Activated CD8-positive, alpha-beta memory T cell treated with anti-CD3 and anti-CD28 coated beads, Interleukin-2, amount 10 ng/mL, durations not matched to agents 7 days and 5 days (primary cell): ENCODE measurements at regions not wholly inside any gene's neighbourhood (a gene's known extent, or its start where the extent isn't known, plus 50 kb on each side); places are given as distances from the start of the nearest gene placed in this dataset.

ENCODE experiments used
- ATAC-seq: fragments of 150-1000 bp; cut with Tn5 transposase; one replicate; pipeline ENCODE4 v1.10.0; 2021; ENCODE audit warnings: moderate library complexity
- CTCF ChIA-PET: fragments of 350-600 bp; sonication (Branson Sonifier 250); formaldehyde crosslinking; loops from one replicate; lab custom pipeline; 2021; ENCODE audit warnings: antibody characterized with exemption; lab: Charles Lee
- DNase-seq: peaks from one replicate; pipeline ENCODE4 v3.0.0-alpha.2; 2020
- H3K27ac Mint-ChIP-seq: one replicate; pipeline ENCODE4 v1.8.0; 2021; ENCODE audit warnings: mild to moderate bottlenecking, mixed read lengths
- H3K27me3 Mint-ChIP-seq: one replicate; pipeline ENCODE4 v1.8.0; 2021; ENCODE audit warnings: mixed read lengths
- H3K36me3 Mint-ChIP-seq: one replicate; pipeline ENCODE4 v1.8.0; 2021; ENCODE audit warnings: mild to moderate bottlenecking, mixed read lengths
- H3K4me1 Mint-ChIP-seq: one replicate; pipeline ENCODE4 v1.8.0; 2021; ENCODE audit warnings: mixed read lengths
- H3K4me3 Mint-ChIP-seq: one replicate; pipeline ENCODE4 v1.8.0; 2021; ENCODE audit warnings: mild to moderate bottlenecking, moderate library complexity, mixed read lengths
- H3K9me3 Mint-ChIP-seq: one replicate; pipeline ENCODE4 v1.8.0; 2022; ENCODE audit warnings: low read depth, mixed read lengths

GRCh38 chr7:110386913-110387312 is 704.0 kb upstream of the LRRN3 start:
- ATAC-seq = no peak
- DNase-seq = no peak
- H3K4me1 Mint-ChIP-seq = no peaks in the 10 kb centered on the region
- H3K27ac Mint-ChIP-seq = no peak overlapping the region
- H3K4me3 Mint-ChIP-seq = no peak overlapping the region
- H3K9me3 Mint-ChIP-seq = no peaks in the 10 kb centered on the region
- no peaks in the 10 kb centered on the region for H3K36me3 Mint-ChIP-seq
- CTCF ChIA-PET = no interaction called here
- H3K27me3 Mint-ChIP-seq = no peaks in the 10 kb centered on the region

GRCh38 chr7:110387689-110388088 is 703.2 kb upstream of the LRRN3 start:
- CTCF ChIA-PET = no interaction called here
- ATAC-seq (no peak), DNase-seq (no peak)
- H3K27ac Mint-ChIP-seq = no peak overlapping the region
- H3K36me3 Mint-ChIP-seq = no peaks in the 10 kb centered on the region
- no peaks in the 10 kb centered on the region for H3K4me1 Mint-ChIP-seq
- H3K27me3 Mint-ChIP-seq = no peaks in the 10 kb centered on the region
- H3K4me3 Mint-ChIP-seq = no peak overlapping the region
- no peaks in the 10 kb centered on the region for H3K9me3 Mint-ChIP-seq

- no peaks in the 10 kb centered on the region for H3K4me1 Mint-ChIP-seq
- H3K27me3 Mint-ChIP-seq = no peaks in the 10 kb centered on the region
- H3K27ac Mint-ChIP-seq = no peak overlapping the region
- H3K4me3 Mint-ChIP-seq = no peak overlapping the region
- H3K36me3 Mint-ChIP-seq = no peaks in the 10 kb centered on the region
- ATAC-seq (no peak), DNase-seq (no peak)
- CTCF ChIA-PET = no interaction called here
- H3K9me3 Mint-ChIP-seq = no peaks in the 10 kb centered on the region
Observed at GRCh38 chr7:110388457-110388856, 702.5 kb upstream of the LRRN3 start.

- Mint-ChIP-seq H3K4me3 (no peak overlapping the region), H3K27ac (no peak overlapping the region), H3K36me3 (no peaks in the 10 kb centered on the region), H3K4me1 (no peaks in the 10 kb centered on the region), H3K27me3 (no peaks in the 10 kb centered on the region), H3K9me3 (no peaks in the 10 kb centered on the region)
- no peak for DNase-seq
- CTCF ChIA-PET = no interaction called here
- no peak for ATAC-seq
Observed at GRCh38 chr7:110396021-110396420, 694.9 kb upstream of the LRRN3 start.

GRCh38 chr7:110397927-110398660 is 692.8 kb upstream of the LRRN3 start:
- DNase-seq (no peak), ATAC-seq (no peak)
- H3K9me3 Mint-ChIP-seq = no peaks in the 10 kb centered on the region
- no peaks in the 10 kb centered on the region for H3K27me3 Mint-ChIP-seq
- H3K36me3 Mint-ChIP-seq = no peaks in the 10 kb centered on the region
- CTCF ChIA-PET = no interaction called here
- no peak overlapping the region for H3K4me3 Mint-ChIP-seq
- H3K4me1 Mint-ChIP-seq = no peaks in the 10 kb centered on the region
- H3K27ac Mint-ChIP-seq = no peak overlapping the region

- Mint-ChIP-seq H3K36me3 (no peaks in the 10 kb centered on the region), H3K27ac (no peak overlapping the region), H3K27me3 (no peaks in the 10 kb centered on the region), H3K4me3 (no peak overlapping the region), H3K9me3 (no peaks in the 10 kb centered on the region), H3K4me1 (no peaks in the 10 kb centered on the region)
- CTCF ChIA-PET = no interaction called here
- no peak for ATAC-seq
- DNase-seq = no peak
Observed at GRCh38 chr7:110399421-110399820, 691.5 kb upstream of the LRRN3 start.

GRCh38 chr7:110400411-110400810 is 690.5 kb upstream of the LRRN3 start:
- Mint-ChIP-seq H3K36me3 (no peaks in the 10 kb centered on the region), H3K27ac (no peak overlapping the region), H3K9me3 (no peaks in the 10 kb centered on the region), H3K27me3 (no peaks in the 10 kb centered on the region), H3K4me1 (no peaks in the 10 kb centered on the region), H3K4me3 (no peak overlapping the region)
- CTCF ChIA-PET = no interaction called here
- ATAC-seq (no peak), DNase-seq (no peak)

GRCh38 chr7:110407242-110407641 is 683.7 kb upstream of the LRRN3 start:
- Mint-ChIP-seq H3K4me3 (no peak overlapping the region), H3K27ac (no peak overlapping the region), H3K27me3 (no peaks in the 10 kb centered on the region), H3K4me1 (no peaks in the 10 kb centered on the region), H3K9me3 (no peaks in the 10 kb centered on the region), H3K36me3 (no peaks in the 10 kb centered on the region)
- DNase-seq (no peak), ATAC-seq (no peak)
- CTCF ChIA-PET = no interaction called here

- CTCF ChIA-PET = no interaction called here
- no peaks in the 10 kb centered on the region for H3K9me3 Mint-ChIP-seq
- H3K36me3 Mint-ChIP-seq = no peaks in the 10 kb centered on the region
- no peak overlapping the region for H3K27ac Mint-ChIP-seq
- no peak for DNase-seq
- no peak overlapping the region for H3K4me3 Mint-ChIP-seq
- no peak for ATAC-seq
- H3K4me1 Mint-ChIP-seq = no peaks in the 10 kb centered on the region
- H3K27me3 Mint-ChIP-seq = no peaks in the 10 kb centered on the region
Observed at GRCh38 chr7:110407706-110408105, 683.2 kb upstream of the LRRN3 start.

- no peaks in the 10 kb centered on the region for H3K4me1 Mint-ChIP-seq
- H3K27me3 Mint-ChIP-seq = no peaks in the 10 kb centered on the region
- H3K9me3 Mint-ChIP-seq = no peaks in the 10 kb centered on the region
- ATAC-seq = no peak
- no peaks in the 10 kb centered on the region for H3K36me3 Mint-ChIP-seq
- DNase-seq = no peak
- no peak overlapping the region for H3K27ac Mint-ChIP-seq
- CTCF ChIA-PET = no interaction called here
- H3K4me3 Mint-ChIP-seq = no peak overlapping the region
Observed at GRCh38 chr7:110412614-110413013, 678.3 kb upstream of the LRRN3 start.

- H3K4me1 Mint-ChIP-seq = no peaks in the 10 kb centered on the region
- ATAC-seq (no peak), DNase-seq (no peak)
- H3K27me3 Mint-ChIP-seq = no peaks in the 10 kb centered on the region
- H3K27ac Mint-ChIP-seq = no peak overlapping the region
- CTCF ChIA-PET = no interaction called here
- no peak overlapping the region for H3K4me3 Mint-ChIP-seq
- H3K9me3 Mint-ChIP-seq = no peaks in the 10 kb centered on the region
- no peaks in the 10 kb centered on the region for H3K36me3 Mint-ChIP-seq
Observed at GRCh38 chr7:110413038-110413437, 677.9 kb upstream of the LRRN3 start.

- CTCF ChIA-PET = no interaction called here
- Mint-ChIP-seq H3K36me3 (no peaks in the 10 kb centered on the region), H3K4me1 (no peaks in the 10 kb centered on the region), H3K27me3 (no peaks in the 10 kb centered on the region), H3K27ac (no peak overlapping the region), H3K9me3 (no peaks in the 10 kb centered on the region), H3K4me3 (no peak overlapping the region)
- DNase-seq = no peak
- no peak for ATAC-seq
Observed at GRCh38 chr7:110417611-110418010, 673.3 kb upstream of the LRRN3 start.

GRCh38 chr7:110418659-110419280 is 672.2 kb upstream of the LRRN3 start:
- H3K27me3 Mint-ChIP-seq = no peaks in the 10 kb centered on the region
- no peak for DNase-seq
- CTCF ChIA-PET = no interaction called here
- no peak for ATAC-seq
- H3K9me3 Mint-ChIP-seq = no peaks in the 10 kb centered on the region
- H3K4me3 Mint-ChIP-seq = no peak overlapping the region
- H3K27ac Mint-ChIP-seq = no peak overlapping the region
- H3K4me1 Mint-ChIP-seq = no peaks in the 10 kb centered on the region
- no peaks in the 10 kb centered on the region for H3K36me3 Mint-ChIP-seq

GRCh38 chr7:110420788-110421187 is 670.1 kb upstream of the LRRN3 start:
- no peak for DNase-seq
- CTCF ChIA-PET = no interaction called here
- ATAC-seq = no peak
- H3K4me1 Mint-ChIP-seq = no peaks in the 10 kb centered on the region
- no peak overlapping the region for H3K27ac Mint-ChIP-seq
- no peaks in the 10 kb centered on the region for H3K36me3 Mint-ChIP-seq
- no peaks in the 10 kb centered on the region for H3K27me3 Mint-ChIP-seq
- no peaks in the 10 kb centered on the region for H3K9me3 Mint-ChIP-seq
- no peak overlapping the region for H3K4me3 Mint-ChIP-seq
